Loucy (cell line): ENCODE measurements at regions not wholly inside any gene's neighbourhood (a gene's known extent, or its start where the extent isn't known, plus 50 kb on each side); places are given as distances from the start of the nearest gene placed in this dataset.
"Not testable (repeated sequence)": the region's sequence is repeated elsewhere in the genome, so short reads cannot be mapped to it uniquely, and the experiment has no call there.

Experiments used
- H2AFZ ChIP-seq: fragments of 200-600 bp; sonication (generic); 2 replicates; pipeline ENCODE4 v1.6.0; 2016; ENCODE audit warnings: antibody characterized with exemption, mild to moderate bottlenecking, low read length, moderate library complexity
- H3F3A ChIP-seq: fragments of 200-600 bp; 2 replicates; pipeline ENCODE4 v1.6.0; 2016; ENCODE audit warnings: antibody characterized with exemption, low read depth, mild to moderate bottlenecking
- H3K27me3 ChIP-seq: fragments of 200-600 bp; sonication (generic); 2 replicates; pipeline ENCODE4 v1.6.1; 2014; ENCODE audit warnings: low read length, mild to moderate bottlenecking; ENCODE audit not compliant: insufficient read depth, poor library complexity, severe bottlenecking
- H3K36me3 ChIP-seq: fragments of 200-600 bp; sonication (generic); 2 replicates; pipeline ENCODE4 v1.6.1; 2016; ENCODE audit warnings: low read length; ENCODE audit not compliant: insufficient read depth
- H3K4me1 ChIP-seq: fragments of 200-600 bp; sonication (generic); 2 replicates; pipeline ENCODE4 v1.5.1; 2014; ENCODE audit warnings: low read length, mild to moderate bottlenecking; ENCODE audit not compliant: insufficient read depth, poor library complexity, severe bottlenecking
- H3K4me2 ChIP-seq: fragments of 200-600 bp; sonication (generic); 2 replicates; pipeline ENCODE4 v1.6.0; 2014; ENCODE audit warnings: antibody characterized with exemption, low read length, low read depth, mild to moderate bottlenecking; ENCODE audit not compliant: poor library complexity, severe bottlenecking
- H3K4me3 ChIP-seq: fragments of 200-600 bp; sonication (generic); 2 replicates; pipeline ENCODE4 v1.5.1; 2014; ENCODE audit warnings: low read length, mild to moderate bottlenecking, mixed read lengths; ENCODE audit not compliant: poor library complexity, severe bottlenecking
- H3K79me2 ChIP-seq: fragments of 200-600 bp; sonication (generic); 2 replicates; pipeline ENCODE4 v1.6.1; 2014; ENCODE audit warnings: low read length; ENCODE audit not compliant: insufficient read depth
- H3K9ac ChIP-seq: fragments of 200-600 bp; sonication (generic); 2 replicates; pipeline ENCODE4 v1.6.0; 2014; ENCODE audit warnings: mild to moderate bottlenecking, low read depth, low read length, moderate library complexity; ENCODE audit not compliant: poor library complexity, severe bottlenecking
- H3K9me2 ChIP-seq: fragments of 200-600 bp; sonication (generic); replicated peaks from 2 replicates; pipeline ENCODE4 v1.6.1; 2016; ENCODE audit warnings: low read depth, low read length, mixed read lengths
- H3K9me3 ChIP-seq: fragments of 200-600 bp; sonication (generic); 2 replicates; pipeline ENCODE4 v1.6.1; 2014; ENCODE audit warnings: mild to moderate bottlenecking, antibody characterized with exemption, low read length, low read depth; ENCODE audit not compliant: insufficient read depth
- H4K20me1 ChIP-seq: fragments of 200-600 bp; sonication (generic); 2 replicates; pipeline ENCODE4 v1.6.0; 2014; ENCODE audit warnings: antibody characterized with exemption, low read length, mild to moderate bottlenecking; ENCODE audit not compliant: insufficient read depth, poor library complexity, severe bottlenecking
- EZH2phosphoT487 ChIP-seq: fragments of 200-600 bp; IDR thresholded peaks from 2 replicates; pipeline ENCODE4 v1.6.1; 2018; ENCODE audit warnings: antibody characterized with exemption, mild to moderate bottlenecking, moderate library complexity, borderline replicate concordance
- TF ChIP-seq, protein P1 (sequence below): fragments of 200-600 bp; sonication (generic); conservative IDR thresholded peaks from 2 replicates; pipeline ENCODE4 v1.5.1; 2014; ENCODE audit warnings: mild to moderate bottlenecking, antibody characterized with exemption, low read length

DNA sequence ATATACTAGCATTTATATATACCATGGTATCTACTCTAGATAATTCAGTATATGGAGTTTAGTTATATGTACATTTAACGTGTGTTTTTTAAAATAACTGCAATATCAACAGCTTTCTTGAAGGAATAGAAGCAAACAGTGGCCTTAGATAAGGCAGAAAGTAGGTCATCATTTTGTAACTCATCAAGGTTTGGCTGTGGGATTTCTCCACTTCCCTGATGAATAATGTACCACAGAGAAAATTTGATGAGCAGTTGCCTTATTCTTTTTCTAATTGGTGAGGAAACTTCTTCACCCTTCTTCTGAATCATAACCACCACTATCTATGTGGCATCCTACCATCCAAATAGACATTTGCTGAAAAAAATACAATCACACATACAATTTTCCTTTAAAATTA, 590.2 kb upstream of the SPRY2 start:
- Histone ChIP-seq H3K4me2 (no peak overlapping the region), H3K9me3 (no peaks in the 10 kb centered on the region), H3K9ac (no peak overlapping the region), H3K79me2 (no peaks in the 10 kb centered on the region), H2AFZ (no peak overlapping the region), H3K4me3 (no peak overlapping the region), H3K9me2 (no peaks in the 10 kb centered on the region), H3K4me1 (no peaks in the 10 kb centered on the region), H3K27me3 (no peaks in the 10 kb centered on the region), H4K20me1 (no peaks in the 10 kb centered on the region), H3F3A (no peaks in the 10 kb centered on the region), H3K36me3 (no peaks in the 10 kb centered on the region)
- no peak for TF ChIP-seq EZH2phosphoT487
- TF ChIP-seq, protein P1, sequence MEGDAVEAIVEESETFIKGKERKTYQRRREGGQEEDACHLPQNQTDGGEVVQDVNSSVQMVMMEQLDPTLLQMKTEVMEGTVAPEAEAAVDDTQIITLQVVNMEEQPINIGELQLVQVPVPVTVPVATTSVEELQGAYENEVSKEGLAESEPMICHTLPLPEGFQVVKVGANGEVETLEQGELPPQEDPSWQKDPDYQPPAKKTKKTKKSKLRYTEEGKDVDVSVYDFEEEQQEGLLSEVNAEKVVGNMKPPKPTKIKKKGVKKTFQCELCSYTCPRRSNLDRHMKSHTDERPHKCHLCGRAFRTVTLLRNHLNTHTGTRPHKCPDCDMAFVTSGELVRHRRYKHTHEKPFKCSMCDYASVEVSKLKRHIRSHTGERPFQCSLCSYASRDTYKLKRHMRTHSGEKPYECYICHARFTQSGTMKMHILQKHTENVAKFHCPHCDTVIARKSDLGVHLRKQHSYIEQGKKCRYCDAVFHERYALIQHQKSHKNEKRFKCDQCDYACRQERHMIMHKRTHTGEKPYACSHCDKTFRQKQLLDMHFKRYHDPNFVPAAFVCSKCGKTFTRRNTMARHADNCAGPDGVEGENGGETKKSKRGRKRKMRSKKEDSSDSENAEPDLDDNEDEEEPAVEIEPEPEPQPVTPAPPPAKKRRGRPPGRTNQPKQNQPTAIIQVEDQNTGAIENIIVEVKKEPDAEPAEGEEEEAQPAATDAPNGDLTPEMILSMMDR: no peak

DNA sequence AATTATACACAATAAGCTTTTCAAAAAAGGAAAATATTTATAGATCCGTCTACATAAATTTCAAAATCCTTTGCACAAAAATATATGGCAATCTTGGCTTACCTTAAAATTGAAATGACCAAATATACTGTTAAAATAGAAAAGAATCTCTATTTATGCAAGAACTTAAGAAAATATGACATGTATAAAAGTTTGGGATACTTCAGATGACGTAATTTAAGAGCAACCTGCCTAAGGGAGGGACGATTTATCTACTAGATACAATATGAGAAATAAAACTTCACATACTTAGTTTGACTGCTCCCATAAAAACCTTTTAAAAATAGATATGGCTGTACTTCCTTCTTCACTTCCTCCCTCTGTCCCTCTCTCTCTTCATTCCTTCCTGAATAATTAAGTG, 587.3 kb upstream of the SPRY2 start:
- Histone ChIP-seq H3K79me2 (no peaks in the 10 kb centered on the region), H4K20me1 (no peaks in the 10 kb centered on the region), H3K27me3 (no peaks in the 10 kb centered on the region), H3K4me3 (no peak overlapping the region), H3K36me3 (no peaks in the 10 kb centered on the region), H2AFZ (no peak overlapping the region), H3K9ac (no peak overlapping the region), H3K9me2 (no peaks in the 10 kb centered on the region), H3F3A (no peaks in the 10 kb centered on the region), H3K4me1 (no peaks in the 10 kb centered on the region), H3K9me3 (no peaks in the 10 kb centered on the region), H3K4me2 (no peak overlapping the region)
- TF ChIP-seq EZH2phosphoT487: no peak
- TF ChIP-seq, protein P1: no peak

DNA sequence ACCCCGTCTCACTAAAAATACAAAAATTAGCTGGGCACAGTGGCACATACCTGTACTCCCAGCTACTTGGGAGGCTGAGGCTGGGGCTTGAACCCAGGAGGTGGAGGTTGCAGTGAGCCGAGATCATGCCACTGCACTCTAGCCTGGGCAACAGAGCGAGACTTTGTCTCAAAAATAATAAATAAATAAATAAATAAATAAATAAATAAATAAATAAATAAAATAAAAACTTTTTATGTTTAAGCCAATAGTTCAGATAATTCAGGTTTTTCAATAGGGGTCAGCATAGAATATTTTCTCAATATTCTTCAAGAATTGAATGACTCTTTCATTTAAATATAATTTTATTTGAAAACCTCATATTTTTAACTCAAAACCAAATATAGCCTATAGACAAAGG, 585.1 kb upstream of the SPRY2 start:
- H3K9ac ChIP-seq, H3K9me3 ChIP-seq, H3K9me2 ChIP-seq, H3K27me3 ChIP-seq, H3F3A ChIP-seq, H3K4me2 ChIP-seq, H4K20me1 ChIP-seq, H2AFZ ChIP-seq, H3K4me1 ChIP-seq, H3K36me3 ChIP-seq, H3K79me2 ChIP-seq, H3K4me3 ChIP-seq: not testable (repeated sequence)

DNA sequence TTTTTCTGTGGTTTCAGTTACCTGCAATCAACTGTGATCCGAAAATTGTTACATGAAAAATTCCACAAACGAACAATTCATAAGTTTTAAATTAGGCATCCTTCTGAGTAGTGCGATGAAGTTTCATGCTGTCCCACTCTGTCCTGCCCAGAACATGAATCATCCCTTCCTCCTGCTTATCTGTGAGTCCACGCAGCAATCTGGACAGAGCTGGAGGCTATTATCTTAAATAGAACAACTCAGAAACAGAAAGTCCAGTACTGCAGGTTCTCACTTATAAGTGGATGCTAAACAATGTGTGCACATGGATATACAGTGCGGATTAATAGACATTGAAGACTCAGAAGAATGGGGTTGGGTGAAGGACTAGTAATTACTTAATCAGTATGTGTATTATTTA, 583.7 kb upstream of the SPRY2 start:
- no peak overlapping the region for H3K4me2 ChIP-seq

More for the DNA sequence above, 583.7 kb upstream of the SPRY2 start:
- Histone ChIP-seq H3K4me1 (no peaks in the 10 kb centered on the region), H3K9me3 (no peaks in the 10 kb centered on the region), H2AFZ (no peak overlapping the region), H3K4me3 (no peak overlapping the region), H3K79me2 (no peaks in the 10 kb centered on the region), H3K9me2 (no peaks in the 10 kb centered on the region), H3F3A (no peaks in the 10 kb centered on the region), H3K36me3 (no peaks in the 10 kb centered on the region), H3K9ac (no peak overlapping the region), H3K27me3 (no peaks in the 10 kb centered on the region), H4K20me1 (no peaks in the 10 kb centered on the region)
- TF ChIP-seq, protein P1: no peak
- TF ChIP-seq EZH2phosphoT487: no peak
